ENCODE measurements at regions not wholly inside any gene's neighbourhood (a gene's known extent, or its start where the extent isn't known, plus 50 kb on each side); places are given as distances from the start of the nearest gene placed in this dataset.
"Not testable (repeated sequence)": the region's sequence is repeated elsewhere in the genome, so short reads cannot be mapped to it uniquely, and the experiment has no call there.

DNA sequence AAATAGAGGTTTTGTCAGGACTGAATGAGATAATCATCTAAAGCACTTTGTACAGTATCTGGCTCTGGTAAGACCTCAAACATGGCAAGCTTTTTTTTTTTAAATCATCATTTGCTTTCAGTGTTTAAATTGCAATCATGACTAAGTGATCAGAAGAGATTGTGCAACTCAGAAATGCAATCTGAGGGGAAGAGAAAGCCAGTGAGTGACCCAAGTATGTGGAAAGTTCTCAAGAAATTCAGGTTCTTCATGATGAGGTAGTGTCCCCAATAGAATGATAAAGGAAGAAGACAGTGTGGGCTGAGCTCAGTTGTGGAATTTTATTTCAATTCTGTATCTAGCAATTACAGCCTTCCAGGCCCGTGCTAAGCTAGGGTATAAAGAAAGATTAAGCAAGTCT is 132.2 kb upstream of the TBC1D5 start:
- H3K27me3 ChIP-seq (ENCODE audit: insufficient read depth, low read length): no peaks in the 10 kb centered on the region
- no peak overlapping the region for H2AFZ ChIP-seq (ENCODE audit: low read length)
- H3K36me3 ChIP-seq (ENCODE audit: insufficient read depth, low read length): no peaks in the 10 kb centered on the region
- no peak for DNase-seq (ENCODE audit: insufficient read length, low spot score, missing footprints)
- TF ChIP-seq, protein P1, sequence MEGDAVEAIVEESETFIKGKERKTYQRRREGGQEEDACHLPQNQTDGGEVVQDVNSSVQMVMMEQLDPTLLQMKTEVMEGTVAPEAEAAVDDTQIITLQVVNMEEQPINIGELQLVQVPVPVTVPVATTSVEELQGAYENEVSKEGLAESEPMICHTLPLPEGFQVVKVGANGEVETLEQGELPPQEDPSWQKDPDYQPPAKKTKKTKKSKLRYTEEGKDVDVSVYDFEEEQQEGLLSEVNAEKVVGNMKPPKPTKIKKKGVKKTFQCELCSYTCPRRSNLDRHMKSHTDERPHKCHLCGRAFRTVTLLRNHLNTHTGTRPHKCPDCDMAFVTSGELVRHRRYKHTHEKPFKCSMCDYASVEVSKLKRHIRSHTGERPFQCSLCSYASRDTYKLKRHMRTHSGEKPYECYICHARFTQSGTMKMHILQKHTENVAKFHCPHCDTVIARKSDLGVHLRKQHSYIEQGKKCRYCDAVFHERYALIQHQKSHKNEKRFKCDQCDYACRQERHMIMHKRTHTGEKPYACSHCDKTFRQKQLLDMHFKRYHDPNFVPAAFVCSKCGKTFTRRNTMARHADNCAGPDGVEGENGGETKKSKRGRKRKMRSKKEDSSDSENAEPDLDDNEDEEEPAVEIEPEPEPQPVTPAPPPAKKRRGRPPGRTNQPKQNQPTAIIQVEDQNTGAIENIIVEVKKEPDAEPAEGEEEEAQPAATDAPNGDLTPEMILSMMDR (IDR thresholded peaks at IDR 0.05; ENCODE audit: extremely low read depth, low read depth, low read length): no peak
- H3K4me2 ChIP-seq (ENCODE audit: insufficient read depth, low read length): no peak overlapping the region
- H3K9me3 ChIP-seq (ENCODE audit: low read depth, low read length): no peaks in the 10 kb centered on the region
- no peak overlapping the region for H3K4me3 ChIP-seq (ENCODE audit: insufficient read depth, low read length)
- no peaks in the 10 kb centered on the region for H3K79me2 ChIP-seq (ENCODE audit: insufficient read depth, low read length)
- no peak overlapping the region for H3K27ac ChIP-seq (ENCODE audit: low read depth, low read length)
- H3K4me1 ChIP-seq (ENCODE audit: insufficient read depth, low read length): no peaks in the 10 kb centered on the region
- no peaks in the 10 kb centered on the region for H4K20me1 ChIP-seq (ENCODE audit: insufficient read depth, low read length)

DNA sequence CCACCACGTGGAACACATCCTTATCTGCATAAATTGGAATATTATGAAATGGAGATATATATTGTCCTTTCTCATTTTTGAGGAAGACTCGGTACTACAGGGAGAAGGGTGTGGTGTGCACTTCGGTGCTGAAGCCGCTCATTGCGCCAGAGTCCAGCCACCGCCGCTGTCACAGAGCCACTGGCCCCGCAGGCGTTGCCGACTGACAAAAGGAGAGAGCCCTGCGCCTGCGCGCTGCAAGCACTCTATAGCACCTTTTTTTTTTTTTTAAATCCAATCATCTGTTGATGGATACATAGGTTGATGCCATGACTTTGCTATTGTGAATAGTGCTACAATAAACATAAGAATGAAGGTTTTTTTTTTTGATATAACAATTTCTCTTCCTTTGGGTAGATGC is 130.0 kb upstream of the TBC1D5 start:
- Histone ChIP-seq H3K79me2 (ENCODE audit: insufficient read depth, low read length) (no peaks in the 10 kb centered on the region), H3K9me3 (ENCODE audit: low read depth, low read length) (no peaks in the 10 kb centered on the region), H2AFZ (ENCODE audit: low read length) (no peak overlapping the region), H4K20me1 (ENCODE audit: insufficient read depth, low read length) (no peaks in the 10 kb centered on the region), H3K4me2 (ENCODE audit: insufficient read depth, low read length) (no peak overlapping the region), H3K27ac (ENCODE audit: low read depth, low read length) (no peak overlapping the region), H3K4me1 (ENCODE audit: insufficient read depth, low read length) (no peaks in the 10 kb centered on the region), H3K4me3 (ENCODE audit: insufficient read depth, low read length) (no peak overlapping the region), H3K27me3 (ENCODE audit: insufficient read depth, low read length) (no peaks in the 10 kb centered on the region), H3K36me3 (ENCODE audit: insufficient read depth, low read length) (no peaks in the 10 kb centered on the region)
- DNase-seq (ENCODE audit: insufficient read length, low spot score, missing footprints): no peak
- TF ChIP-seq, protein P1 (IDR thresholded peaks at IDR 0.05; ENCODE audit: extremely low read depth, low read depth, low read length): no peak

DNA sequence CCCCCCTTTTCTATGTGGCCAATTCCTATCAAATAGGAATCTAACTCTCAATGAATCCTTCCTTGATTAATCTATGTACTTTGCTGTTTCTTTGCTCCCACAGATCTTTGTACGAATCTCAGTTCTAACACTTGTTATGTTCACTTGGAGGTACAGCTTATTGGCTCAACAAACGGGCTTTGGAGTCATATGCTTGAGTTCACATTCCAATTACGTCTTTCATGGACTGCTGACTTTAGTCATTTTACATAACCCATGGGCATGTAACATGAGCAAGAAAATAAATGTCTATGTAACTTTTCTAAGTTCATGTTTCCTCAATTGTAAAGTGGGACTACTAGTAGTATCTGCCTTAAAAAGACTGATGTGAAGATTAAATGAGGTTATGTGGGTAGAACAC is 123.2 kb upstream of the TBC1D5 start:
- Histone ChIP-seq H3K27ac (ENCODE audit: low read depth, low read length) (no peak overlapping the region), H3K4me1 (ENCODE audit: insufficient read depth, low read length) (no peaks in the 10 kb centered on the region), H4K20me1 (ENCODE audit: insufficient read depth, low read length) (no peaks in the 10 kb centered on the region), H2AFZ (ENCODE audit: low read length) (no peak overlapping the region), H3K27me3 (ENCODE audit: insufficient read depth, low read length) (no peaks in the 10 kb centered on the region), H3K79me2 (ENCODE audit: insufficient read depth, low read length) (no peaks in the 10 kb centered on the region), H3K4me3 (ENCODE audit: insufficient read depth, low read length) (no peak overlapping the region), H3K4me2 (ENCODE audit: insufficient read depth, low read length) (no peak overlapping the region), H3K9me3 (ENCODE audit: low read depth, low read length) (no peaks in the 10 kb centered on the region), H3K36me3 (ENCODE audit: insufficient read depth, low read length) (no peaks in the 10 kb centered on the region)
- TF ChIP-seq, protein P1 (IDR thresholded peaks at IDR 0.05; ENCODE audit: extremely low read depth, low read depth, low read length): no peak
- DNase-seq (ENCODE audit: insufficient read length, low spot score, missing footprints): no peak

DNA sequence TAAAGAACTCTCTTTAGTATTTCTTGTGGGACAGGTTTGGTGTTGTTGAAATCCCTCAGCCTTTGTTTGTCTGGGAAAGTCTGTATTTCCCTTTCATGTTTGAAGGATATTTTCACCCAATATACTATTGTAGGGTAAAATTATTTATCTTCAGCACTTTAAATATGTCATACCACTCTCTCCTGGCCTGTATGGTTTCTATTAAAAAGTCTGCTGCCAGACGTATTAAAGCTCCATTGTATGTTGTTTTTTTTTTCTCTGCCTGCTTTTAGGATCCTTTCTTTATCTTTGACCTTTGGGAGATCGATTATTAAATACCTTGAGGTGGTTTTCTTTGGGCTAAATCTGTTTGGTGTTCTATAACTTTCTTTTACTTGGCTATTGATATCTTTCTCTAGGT is 119.0 kb upstream of the TBC1D5 start:
- TF ChIP-seq, protein P1 (IDR thresholded peaks at IDR 0.05; ENCODE audit: extremely low read depth, low read depth, low read length): no peak
- no peak overlapping the region for H3K4me2 ChIP-seq (ENCODE audit: insufficient read depth, low read length)

DNA sequence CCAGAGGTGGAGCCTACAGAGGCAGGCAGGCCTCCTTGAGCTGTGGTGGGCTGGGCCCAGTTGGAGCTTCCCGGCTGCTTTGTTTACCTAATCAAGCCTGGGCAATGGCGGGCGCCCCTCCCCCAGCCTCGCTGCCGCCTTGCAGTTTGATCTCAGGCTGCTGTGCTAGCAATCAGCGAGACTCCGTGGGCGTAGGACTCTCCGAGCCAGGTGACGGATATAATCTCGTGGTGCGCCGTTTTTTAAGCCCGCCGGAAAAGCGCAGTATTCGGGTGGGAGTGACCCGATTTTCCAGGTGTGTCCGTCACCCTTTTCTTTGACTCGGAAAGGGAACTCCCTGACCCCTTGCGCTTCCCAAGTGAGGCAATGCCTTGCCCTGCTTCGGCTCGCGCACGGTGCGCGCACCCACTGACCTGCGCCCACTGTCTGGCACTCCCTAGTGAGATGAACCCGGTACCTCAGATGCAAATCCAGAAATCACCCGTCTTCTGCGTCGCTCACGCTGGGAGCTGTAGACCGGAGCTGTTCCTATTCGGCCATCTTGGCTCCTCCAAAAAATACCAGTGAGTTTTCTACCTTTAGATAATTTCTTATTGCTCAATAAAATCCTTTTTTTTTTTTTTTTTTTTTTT is 118.5 kb upstream of the TBC1D5 start:
- DNase-seq (ENCODE audit: insufficient read length, low spot score, missing footprints); H4K20me1 ChIP-seq (ENCODE audit: insufficient read depth, low read length); H3K36me3 ChIP-seq (ENCODE audit: insufficient read depth, low read length); H3K27ac ChIP-seq (ENCODE audit: low read depth, low read length); H3K79me2 ChIP-seq (ENCODE audit: insufficient read depth, low read length); H3K27me3 ChIP-seq (ENCODE audit: insufficient read depth, low read length); H3K4me2 ChIP-seq (ENCODE audit: insufficient read depth, low read length); H3K4me1 ChIP-seq (ENCODE audit: insufficient read depth, low read length); H3K4me3 ChIP-seq (ENCODE audit: insufficient read depth, low read length); H3K9me3 ChIP-seq (ENCODE audit: low read depth, low read length); H2AFZ ChIP-seq (ENCODE audit: low read length): not testable (repeated sequence)

More for the DNA sequence above, 119.0 kb upstream of the TBC1D5 start:
- DNase-seq (ENCODE audit: insufficient read length, low spot score, missing footprints): no peak
- Histone ChIP-seq H3K4me1 (ENCODE audit: insufficient read depth, low read length) (no peaks in the 10 kb centered on the region), H2AFZ (ENCODE audit: low read length) (no peak overlapping the region), H3K79me2 (ENCODE audit: insufficient read depth, low read length) (no peaks in the 10 kb centered on the region), H4K20me1 (ENCODE audit: insufficient read depth, low read length) (no peaks in the 10 kb centered on the region), H3K27ac (ENCODE audit: low read depth, low read length) (no peak overlapping the region), H3K9me3 (ENCODE audit: low read depth, low read length) (no peaks in the 10 kb centered on the region), H3K36me3 (ENCODE audit: insufficient read depth, low read length) (no peaks in the 10 kb centered on the region), H3K27me3 (ENCODE audit: insufficient read depth, low read length) (no peaks in the 10 kb centered on the region), H3K4me3 (ENCODE audit: insufficient read depth, low read length) (no peak overlapping the region)
